ENCODE measurements at regions not wholly inside any gene's neighbourhood (a gene's known extent, or its start where the extent isn't known, plus 50 kb on each side); places are given as distances from the start of the nearest gene placed in this dataset.

GRCh38 chr4:3706111-3706511 lies 60.1 kb upstream of the ADRA2C start:
- TF ChIP-seq POLR2A (IDR thresholded peaks at IDR 0.05; ENCODE audit: low read length) (no peak), GATA1 (IDR thresholded peaks at IDR 0.05; ENCODE audit: low read depth, low read length) (no peak)

Data from erythroblast (primary cell).